SK-N-SH (cell line): ENCODE measurements at regions not wholly inside any gene's neighbourhood (a gene's known extent, or its start where the extent isn't known, plus 50 kb on each side); places are given as distances from the start of the nearest gene placed in this dataset.

Experiments used
- CTCF ChIP-seq: fragments of 200-600 bp; sonication (generic); IDR thresholded peaks from 2 replicates; pipeline ENCODE4 v1.6.1; 2017; ENCODE audit warnings: antibody characterized with exemption, mild to moderate bottlenecking, moderate library complexity
- RAD21 ChIP-seq: IDR thresholded peaks from 2 replicates; pipeline ENCODE4 v1.6.1; 2012; ENCODE audit warnings: mild to moderate bottlenecking, low read length

- TF ChIP-seq CTCF (no peak), RAD21 (no peak)
Observed at GRCh38 chr6:68247782-68248181, 387.3 kb upstream of the ADGRB3 start.
